ENCODE measurements at regions not wholly inside any gene's neighbourhood (a gene's known extent, or its start where the extent isn't known, plus 50 kb on each side); places are given as distances from the start of the nearest gene placed in this dataset.

DNA sequence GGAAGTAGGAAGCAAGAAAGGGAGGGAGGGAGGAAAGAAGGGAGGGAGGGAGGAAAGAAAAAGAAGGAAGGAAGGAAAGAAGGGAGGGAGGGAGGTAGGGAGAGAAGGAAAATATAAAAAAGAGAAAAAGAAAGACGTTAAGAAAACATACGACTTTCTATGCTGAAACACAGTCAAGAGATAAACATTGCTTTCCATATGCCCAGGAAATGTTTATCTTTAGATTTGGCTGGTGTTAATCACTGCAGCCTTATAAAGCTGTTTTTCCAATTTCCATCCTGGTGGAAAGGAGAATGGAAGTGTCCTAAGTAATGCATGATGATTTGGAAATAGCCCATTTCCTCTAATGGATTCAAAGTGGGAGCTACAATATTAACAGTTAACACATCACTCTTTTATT lies 524.3 kb downstream of the MTRR start:
- RAD21 ChIA-PET (ENCODE audit: unreplicated experiment), result no interaction called here
- CTCF ChIA-PET, result no interaction called here
- no peak for DNase-seq (ENCODE audit: low read depth, low spot score)
- 0% methylated on average over 2 of the region's 2 CpGs for WGBS (ENCODE audit: insufficient coverage, insufficient replicate concordance, low lambda C conversion rate, missing lambda C conversion rate)
- Histone ChIP-seq H3K9me3 (replicated peaks; ENCODE audit: control insufficient read depth, insufficient read depth, low read length) (no peaks in the 10 kb centered on the region), H3K36me3 (ENCODE audit: control insufficient read depth in 2 of 2, insufficient read depth in 2 of 2, low read length in 1 of 2) (no peaks in the 10 kb centered on the region), H3K27me3 (replicated peaks in 1 of 2; ENCODE audit: control insufficient read depth in 2 of 2, insufficient read depth in 2 of 2, low read length in 1 of 2) (no peaks in the 10 kb centered on the region), H3K9ac (ENCODE audit: control insufficient read depth, insufficient read depth, low read length) (no peak overlapping the region), H4K20me1 (ENCODE audit: control insufficient read depth, insufficient read depth) (no peaks in the 10 kb centered on the region), H3K4me2 (ENCODE audit: control insufficient read depth, insufficient read depth) (no peak overlapping the region), H3K4me1 (ENCODE audit: control insufficient read depth, insufficient read depth, low read length) (no peaks in the 10 kb centered on the region), H3K79me2 (ENCODE audit: control insufficient read depth, insufficient read depth, low read length) (no peaks in the 10 kb centered on the region), H3K4me3 (no peak overlapping the region), H2AFZ (ENCODE audit: control insufficient read depth, low read depth, low read length) (no peak overlapping the region), H3K27ac (ENCODE audit: control insufficient read depth, insufficient read depth) (no peak overlapping the region)
- SMC1A ChIA-PET (ENCODE audit: uncharacterized antibody, unreplicated experiment), result no interaction called here
- POLR2A ChIA-PET, result interaction anchor here (0.6 kb wide), 1 partner anchor 277 kb away, joined by 5 read pairs; no protein-coding TSS in a partner anchor
- BruUV-seq (replicated peaks), result no TSS peak
- in situ Hi-C loops (cut with MboI) (no loop called here), intact Hi-C loops (cut with micrococcal nuclease; ENCODE audit: unreplicated experiment) (no loop called here)
- no peak for FAIRE-seq
- ATAC-seq, result no peak
- TF ChIP-seq, protein P1, sequence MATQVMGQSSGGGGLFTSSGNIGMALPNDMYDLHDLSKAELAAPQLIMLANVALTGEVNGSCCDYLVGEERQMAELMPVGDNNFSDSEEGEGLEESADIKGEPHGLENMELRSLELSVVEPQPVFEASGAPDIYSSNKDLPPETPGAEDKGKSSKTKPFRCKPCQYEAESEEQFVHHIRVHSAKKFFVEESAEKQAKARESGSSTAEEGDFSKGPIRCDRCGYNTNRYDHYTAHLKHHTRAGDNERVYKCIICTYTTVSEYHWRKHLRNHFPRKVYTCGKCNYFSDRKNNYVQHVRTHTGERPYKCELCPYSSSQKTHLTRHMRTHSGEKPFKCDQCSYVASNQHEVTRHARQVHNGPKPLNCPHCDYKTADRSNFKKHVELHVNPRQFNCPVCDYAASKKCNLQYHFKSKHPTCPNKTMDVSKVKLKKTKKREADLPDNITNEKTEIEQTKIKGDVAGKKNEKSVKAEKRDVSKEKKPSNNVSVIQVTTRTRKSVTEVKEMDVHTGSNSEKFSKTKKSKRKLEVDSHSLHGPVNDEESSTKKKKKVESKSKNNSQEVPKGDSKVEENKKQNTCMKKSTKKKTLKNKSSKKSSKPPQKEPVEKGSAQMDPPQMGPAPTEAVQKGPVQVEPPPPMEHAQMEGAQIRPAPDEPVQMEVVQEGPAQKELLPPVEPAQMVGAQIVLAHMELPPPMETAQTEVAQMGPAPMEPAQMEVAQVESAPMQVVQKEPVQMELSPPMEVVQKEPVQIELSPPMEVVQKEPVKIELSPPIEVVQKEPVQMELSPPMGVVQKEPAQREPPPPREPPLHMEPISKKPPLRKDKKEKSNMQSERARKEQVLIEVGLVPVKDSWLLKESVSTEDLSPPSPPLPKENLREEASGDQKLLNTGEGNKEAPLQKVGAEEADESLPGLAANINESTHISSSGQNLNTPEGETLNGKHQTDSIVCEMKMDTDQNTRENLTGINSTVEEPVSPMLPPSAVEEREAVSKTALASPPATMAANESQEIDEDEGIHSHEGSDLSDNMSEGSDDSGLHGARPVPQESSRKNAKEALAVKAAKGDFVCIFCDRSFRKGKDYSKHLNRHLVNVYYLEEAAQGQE (IDR thresholded peaks at IDR 0.05; ENCODE audit: low read depth, low read length), result no peak
- TF ChIP-seq, protein P2, sequence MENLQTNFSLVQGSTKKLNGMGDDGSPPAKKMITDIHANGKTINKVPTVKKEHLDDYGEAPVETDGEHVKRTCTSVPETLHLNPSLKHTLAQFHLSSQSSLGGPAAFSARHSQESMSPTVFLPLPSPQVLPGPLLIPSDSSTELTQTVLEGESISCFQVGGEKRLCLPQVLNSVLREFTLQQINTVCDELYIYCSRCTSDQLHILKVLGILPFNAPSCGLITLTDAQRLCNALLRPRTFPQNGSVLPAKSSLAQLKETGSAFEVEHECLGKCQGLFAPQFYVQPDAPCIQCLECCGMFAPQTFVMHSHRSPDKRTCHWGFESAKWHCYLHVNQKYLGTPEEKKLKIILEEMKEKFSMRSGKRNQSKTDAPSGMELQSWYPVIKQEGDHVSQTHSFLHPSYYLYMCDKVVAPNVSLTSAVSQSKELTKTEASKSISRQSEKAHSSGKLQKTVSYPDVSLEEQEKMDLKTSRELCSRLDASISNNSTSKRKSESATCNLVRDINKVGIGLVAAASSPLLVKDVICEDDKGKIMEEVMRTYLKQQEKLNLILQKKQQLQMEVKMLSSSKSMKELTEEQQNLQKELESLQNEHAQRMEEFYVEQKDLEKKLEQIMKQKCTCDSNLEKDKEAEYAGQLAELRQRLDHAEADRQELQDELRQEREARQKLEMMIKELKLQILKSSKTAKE (IDR thresholded peaks at IDR 0.05; ENCODE audit: low read depth, poor library complexity, severe bottlenecking), result no peak
- TF ChIP-seq SIX5 (IDR thresholded peaks at IDR 0.05; ENCODE audit: low read depth, low read length, severe bottlenecking) (no peak), ZNF622 (IDR thresholded peaks at IDR 0.05) (no peak), POLR2AphosphoS5 (IDR thresholded peaks at IDR 0.05; ENCODE audit: low read length) (no peak), SMAD1 (IDR thresholded peaks at IDR 0.05; ENCODE audit: low read depth, partially characterized antibody) (no peak), POLR2AphosphoS2 (IDR thresholded peaks at IDR 0.05; ENCODE audit: low read depth, low read length) (no peak), SMC3 (IDR thresholded peaks at IDR 0.05; ENCODE audit: borderline replicate concordance, low read length) (no peak), TCF12 (IDR thresholded peaks at IDR 0.05; ENCODE audit: low read depth, low read length) (no peak)
- TF ChIP-seq, protein P3, sequence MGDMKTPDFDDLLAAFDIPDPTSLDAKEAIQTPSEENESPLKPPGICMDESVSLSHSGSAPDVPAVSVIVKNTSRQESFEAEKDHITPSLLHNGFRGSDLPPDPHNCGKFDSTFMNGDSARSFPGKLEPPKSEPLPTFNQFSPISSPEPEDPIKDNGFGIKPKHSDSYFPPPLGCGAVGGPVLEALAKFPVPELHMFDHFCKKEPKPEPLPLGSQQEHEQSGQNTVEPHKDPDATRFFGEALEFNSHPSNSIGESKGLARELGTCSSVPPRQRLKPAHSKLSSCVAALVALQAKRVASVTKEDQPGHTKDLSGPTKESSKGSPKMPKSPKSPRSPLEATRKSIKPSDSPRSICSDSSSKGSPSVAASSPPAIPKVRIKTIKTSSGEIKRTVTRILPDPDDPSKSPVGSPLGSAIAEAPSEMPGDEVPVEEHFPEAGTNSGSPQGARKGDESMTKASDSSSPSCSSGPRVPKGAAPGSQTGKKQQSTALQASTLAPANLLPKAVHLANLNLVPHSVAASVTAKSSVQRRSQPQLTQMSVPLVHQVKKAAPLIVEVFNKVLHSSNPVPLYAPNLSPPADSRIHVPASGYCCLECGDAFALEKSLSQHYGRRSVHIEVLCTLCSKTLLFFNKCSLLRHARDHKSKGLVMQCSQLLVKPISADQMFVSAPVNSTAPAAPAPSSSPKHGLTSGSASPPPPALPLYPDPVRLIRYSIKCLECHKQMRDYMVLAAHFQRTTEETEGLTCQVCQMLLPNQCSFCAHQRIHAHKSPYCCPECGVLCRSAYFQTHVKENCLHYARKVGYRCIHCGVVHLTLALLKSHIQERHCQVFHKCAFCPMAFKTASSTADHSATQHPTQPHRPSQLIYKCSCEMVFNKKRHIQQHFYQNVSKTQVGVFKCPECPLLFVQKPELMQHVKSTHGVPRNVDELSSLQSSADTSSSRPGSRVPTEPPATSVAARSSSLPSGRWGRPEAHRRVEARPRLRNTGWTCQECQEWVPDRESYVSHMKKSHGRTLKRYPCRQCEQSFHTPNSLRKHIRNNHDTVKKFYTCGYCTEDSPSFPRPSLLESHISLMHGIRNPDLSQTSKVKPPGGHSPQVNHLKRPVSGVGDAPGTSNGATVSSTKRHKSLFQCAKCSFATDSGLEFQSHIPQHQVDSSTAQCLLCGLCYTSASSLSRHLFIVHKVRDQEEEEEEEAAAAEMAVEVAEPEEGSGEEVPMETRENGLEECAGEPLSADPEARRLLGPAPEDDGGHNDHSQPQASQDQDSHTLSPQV (IDR thresholded peaks at IDR 0.05), result no peak
- TF ChIP-seq, protein P4, sequence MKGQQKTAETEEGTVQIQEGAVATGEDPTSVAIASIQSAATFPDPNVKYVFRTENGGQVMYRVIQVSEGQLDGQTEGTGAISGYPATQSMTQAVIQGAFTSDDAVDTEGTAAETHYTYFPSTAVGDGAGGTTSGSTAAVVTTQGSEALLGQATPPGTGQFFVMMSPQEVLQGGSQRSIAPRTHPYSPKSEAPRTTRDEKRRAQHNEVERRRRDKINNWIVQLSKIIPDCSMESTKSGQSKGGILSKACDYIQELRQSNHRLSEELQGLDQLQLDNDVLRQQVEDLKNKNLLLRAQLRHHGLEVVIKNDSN (IDR thresholded peaks at IDR 0.05; ENCODE audit: borderline replicate concordance, extremely low read length, insufficient read depth, low read depth, low read length), result no peak
- TF ChIP-seq, protein P5, sequence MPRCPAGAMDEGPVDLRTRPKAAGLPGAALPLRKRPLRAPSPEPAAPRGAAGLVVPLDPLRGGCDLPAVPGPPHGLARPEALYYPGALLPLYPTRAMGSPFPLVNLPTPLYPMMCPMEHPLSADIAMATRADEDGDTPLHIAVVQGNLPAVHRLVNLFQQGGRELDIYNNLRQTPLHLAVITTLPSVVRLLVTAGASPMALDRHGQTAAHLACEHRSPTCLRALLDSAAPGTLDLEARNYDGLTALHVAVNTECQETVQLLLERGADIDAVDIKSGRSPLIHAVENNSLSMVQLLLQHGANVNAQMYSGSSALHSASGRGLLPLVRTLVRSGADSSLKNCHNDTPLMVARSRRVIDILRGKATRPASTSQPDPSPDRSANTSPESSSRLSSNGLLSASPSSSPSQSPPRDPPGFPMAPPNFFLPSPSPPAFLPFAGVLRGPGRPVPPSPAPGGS (IDR thresholded peaks at IDR 0.05; ENCODE audit: borderline replicate concordance, insufficient read depth, low read depth, low read length, poor library complexity, severe bottlenecking), result no peak

Measured in GM12878 (cell line).